Fibroblast of lung (primary cell): ENCODE measurements at regions not wholly inside any gene's neighbourhood (a gene's known extent, or its start where the extent isn't known, plus 50 kb on each side); places are given as distances from the start of the nearest gene placed in this dataset.

Experiments used
- CTCF ChIP-seq, 2 donors: IDR thresholded peaks in 1 of 2; conservative IDR thresholded peaks in 1 of 2; 1 replicate in 1 of 2; 2 replicates in 1 of 2; pipeline ENCODE4 v1.5.1; 2011 to 2012; ENCODE audit warnings: low read length in 2 of 2, control low read depth in 1 of 2, inconsistent platforms in 1 of 2, low read depth in 1 of 2, mild to moderate bottlenecking in 1 of 2
- EZH2 ChIP-seq: IDR thresholded peaks from 2 replicates; pipeline ENCODE4 v1.5.1; 2012; ENCODE audit warnings: low read length, control low read depth, mild to moderate bottlenecking; ENCODE audit errors: missing control alignments

- TF ChIP-seq CTCF (conservative IDR thresholded peaks at IDR 0.05 in 1 of 2, IDR thresholded peaks at IDR 0.05 in 1 of 2; ENCODE audit: low read depth in 1 of 2, low read length in 2 of 2): no peak
- TF ChIP-seq EZH2: no peak
Observed at GRCh38 chr5:58090704-58091103, 369.2 kb downstream of the PLK2 start.
